LoVo (cell line): ENCODE measurements at regions not wholly inside any gene's neighbourhood (a gene's known extent, or its start where the extent isn't known, plus 50 kb on each side); places are given as distances from the start of the nearest gene placed in this dataset.
"Not testable (repeated sequence)": the region's sequence is repeated elsewhere in the genome, so short reads cannot be mapped to it uniquely, and the experiment has no call there.

Source experiments
- DNase-seq: peaks from one replicate; pipeline ENCODE4 v3.0.0-alpha.2; 2016; ENCODE audit warnings: low spot score

DNA sequence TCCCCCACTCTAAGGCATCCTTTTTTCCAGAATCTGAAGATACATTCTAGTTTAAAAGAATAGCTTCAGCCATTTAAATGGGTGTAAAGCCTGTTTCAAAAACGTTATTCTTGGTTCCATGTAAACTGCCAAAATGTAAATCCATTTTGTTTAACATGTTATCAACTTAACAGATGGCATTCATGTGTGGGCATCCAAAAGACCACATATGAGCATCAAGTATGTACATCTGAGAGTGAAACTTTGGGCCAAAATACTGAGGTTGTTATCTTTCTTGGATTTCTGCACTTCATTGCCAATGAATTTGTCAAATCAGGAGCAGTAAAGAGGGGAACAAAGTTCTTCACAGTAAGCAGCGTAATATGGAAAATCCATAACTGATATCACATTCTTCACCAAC is 395.4 kb downstream of the ZNF804A start:
- DNase-seq, result no peak

DNA sequence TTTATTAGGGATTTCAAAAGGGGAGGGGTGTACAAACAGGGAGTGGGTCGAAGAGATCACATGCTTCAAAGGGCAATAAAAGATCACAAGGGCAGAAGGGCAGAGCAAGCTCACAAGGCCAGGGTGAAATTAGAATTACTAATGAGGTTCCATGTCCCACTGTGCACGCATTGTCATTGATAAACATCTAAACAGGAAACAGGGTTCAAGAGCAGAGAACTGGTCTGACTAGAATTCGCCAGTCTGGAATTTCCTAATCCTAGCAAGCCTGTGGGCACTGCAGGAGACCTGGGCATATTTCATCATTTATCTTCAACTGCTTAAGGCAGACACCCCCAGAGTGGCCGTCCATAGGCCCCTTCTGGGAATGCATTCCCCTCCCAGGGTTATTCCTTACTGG is 408.2 kb downstream of the ZNF804A start:
- DNase-seq, result no peak

DNA sequence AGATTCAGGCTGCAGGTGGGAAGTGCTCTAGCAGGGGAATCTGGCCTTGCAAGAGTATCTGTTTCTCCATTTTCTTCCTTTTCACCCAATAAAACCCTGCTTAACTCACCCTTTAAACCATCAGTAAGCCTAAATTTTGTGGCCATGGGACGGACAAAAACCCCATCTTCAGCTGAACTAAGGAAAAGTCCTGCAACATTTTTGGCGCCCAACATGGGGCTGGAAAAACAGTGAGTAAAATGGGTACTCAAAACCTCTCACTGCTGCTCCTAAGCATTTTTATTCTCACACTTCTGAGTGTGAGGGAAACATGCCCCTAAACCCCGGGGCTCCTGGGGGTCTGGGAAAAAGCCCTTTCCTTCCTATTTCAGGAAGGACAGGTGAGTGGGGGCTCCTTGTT is 414.3 kb downstream of the ZNF804A start:
- DNase-seq, result no peak

DNA sequence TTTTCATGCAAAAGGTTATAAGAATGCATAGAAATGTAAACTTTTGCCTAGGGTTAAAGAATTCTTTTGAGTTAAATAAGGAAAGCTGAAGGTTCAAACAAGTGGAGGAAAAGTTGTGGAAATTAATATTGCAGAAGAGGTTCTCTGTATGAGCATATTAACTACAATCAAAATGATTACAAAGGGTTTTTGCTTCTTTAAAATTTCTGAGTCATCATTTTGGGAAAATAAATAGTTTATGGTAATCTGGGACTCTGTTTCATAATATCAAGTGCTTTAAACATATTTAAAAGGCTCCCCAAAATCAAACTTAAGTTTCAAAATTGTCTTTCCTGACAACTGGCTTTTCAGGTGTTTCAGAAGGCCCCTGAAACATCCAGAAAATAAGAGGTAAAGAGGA is 415.7 kb downstream of the ZNF804A start:
- DNase-seq, result no peak

DNA sequence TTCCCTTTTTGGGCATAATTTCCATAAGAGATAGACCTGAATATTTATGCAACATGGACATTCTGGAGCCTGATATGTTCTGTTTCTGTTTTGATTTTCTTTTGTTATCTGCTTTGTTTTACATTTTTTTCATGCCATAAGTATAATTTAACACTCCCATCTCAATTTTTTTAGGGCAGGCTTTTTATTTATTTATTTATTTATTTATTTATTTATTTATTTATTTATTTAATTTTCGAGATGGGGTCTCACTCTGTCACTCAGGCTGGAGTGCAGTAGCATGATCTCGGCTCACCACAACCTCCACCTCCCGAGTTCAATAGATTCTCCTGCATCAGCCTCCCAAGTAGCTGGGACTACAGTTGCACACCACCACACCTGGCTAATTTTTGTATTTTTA is 427.6 kb downstream of the ZNF804A start:
- not testable (repeated sequence) for DNase-seq

DNA sequence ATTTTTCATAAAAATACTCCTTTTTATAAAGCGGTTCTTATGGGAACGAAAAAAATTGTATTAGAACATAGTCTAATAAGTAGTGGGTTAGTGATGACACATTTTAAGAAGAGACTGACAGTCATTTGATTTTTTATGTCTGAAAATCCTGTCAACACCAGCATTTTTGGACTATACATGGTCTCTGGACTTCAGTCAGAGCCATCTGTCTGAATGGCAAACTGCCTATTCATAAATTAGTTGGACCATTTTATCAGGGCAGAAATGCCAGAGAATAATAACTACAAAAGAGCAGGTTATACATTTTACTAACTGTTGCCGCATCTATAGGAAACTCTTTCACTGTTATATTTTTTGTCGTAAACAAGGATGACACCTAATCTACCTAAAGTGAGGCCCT is 437.6 kb downstream of the ZNF804A start:
- no peak for DNase-seq

DNA sequence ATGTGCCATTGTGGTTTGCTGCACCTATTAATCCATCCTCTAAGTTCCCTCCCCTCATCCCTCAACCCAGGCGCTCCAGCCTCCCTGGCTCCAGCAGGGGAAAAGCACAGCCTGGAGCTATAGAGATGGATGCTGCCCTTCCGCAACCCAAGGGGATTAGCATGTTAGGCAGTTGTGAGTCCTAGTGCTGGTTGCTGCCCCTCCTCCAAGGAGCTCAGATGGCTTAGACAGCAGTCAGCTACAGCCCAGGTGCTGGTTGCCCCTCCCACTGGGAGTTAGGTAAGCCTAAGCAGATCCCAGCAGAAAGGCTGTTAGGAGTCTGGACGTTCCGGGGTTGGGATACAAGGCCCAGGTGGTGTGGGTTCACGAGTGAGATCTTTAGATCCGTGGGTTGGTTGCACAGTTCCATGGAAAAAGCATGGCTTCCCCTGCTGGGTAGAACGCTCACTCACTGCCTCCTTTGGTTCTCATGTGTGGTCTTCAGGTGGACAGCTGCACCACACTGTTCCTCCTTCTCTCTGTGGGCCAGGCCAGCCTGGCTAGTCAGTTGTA is 446.1 kb downstream of the ZNF804A start:
- no peak for DNase-seq

DNA sequence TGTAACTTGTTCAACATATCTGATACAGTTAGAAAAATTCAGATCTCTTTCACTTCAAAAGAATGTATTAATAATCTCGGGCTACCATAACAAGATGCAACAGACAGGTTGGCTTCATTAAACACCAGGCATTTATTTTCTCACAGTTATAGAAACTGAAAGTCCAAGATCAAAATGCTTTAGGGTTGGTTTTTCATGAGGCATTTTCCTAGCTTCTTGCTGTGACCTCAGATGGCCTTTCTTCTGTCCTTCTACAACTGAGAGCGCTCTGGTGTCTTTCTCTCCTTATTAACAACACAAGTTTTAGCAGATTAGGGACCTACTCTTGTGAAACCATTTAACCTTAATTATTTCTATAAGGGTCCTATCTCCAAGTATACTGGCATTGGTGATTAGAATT is 452.5 kb downstream of the ZNF804A start:
- DNase-seq, result no peak

DNA sequence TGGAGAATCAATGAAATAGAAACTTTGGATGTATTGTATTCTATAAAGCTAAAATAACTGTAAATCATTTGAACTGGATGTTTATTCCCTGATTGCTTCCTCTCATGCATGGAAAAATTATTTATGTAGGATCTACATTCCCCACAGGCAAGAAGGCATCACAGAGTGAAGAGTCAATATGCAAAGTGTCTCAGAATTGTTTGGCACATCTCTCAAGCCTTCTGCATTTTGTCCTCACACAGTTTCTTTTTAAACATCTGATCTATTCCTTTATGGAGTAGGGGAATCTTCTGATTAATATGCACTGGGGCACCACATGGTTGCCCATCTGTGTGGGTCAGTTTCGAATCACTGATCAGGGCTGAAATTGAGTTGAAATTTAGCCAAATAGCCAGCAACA is 465.4 kb downstream of the ZNF804A start:
- no peak for DNase-seq

DNA sequence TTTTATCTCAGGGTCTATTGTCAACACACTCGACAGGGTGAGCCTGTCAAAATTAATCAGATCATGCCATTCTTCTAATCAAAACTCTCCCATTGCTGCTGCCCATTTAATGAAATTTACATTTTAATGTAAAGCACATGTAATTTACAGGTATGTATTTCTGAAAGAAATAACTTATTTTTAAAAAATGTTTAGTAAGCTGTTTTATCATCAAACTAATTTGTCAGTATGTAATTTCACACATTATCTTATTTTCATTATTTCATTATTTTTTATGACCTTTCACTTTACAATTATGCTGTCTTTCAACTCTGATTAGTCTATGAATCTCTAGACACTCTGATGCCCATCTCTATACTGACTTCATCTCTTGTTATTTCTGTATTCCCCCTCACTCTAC is 467.8 kb downstream of the ZNF804A start:
- no peak for DNase-seq

DNA sequence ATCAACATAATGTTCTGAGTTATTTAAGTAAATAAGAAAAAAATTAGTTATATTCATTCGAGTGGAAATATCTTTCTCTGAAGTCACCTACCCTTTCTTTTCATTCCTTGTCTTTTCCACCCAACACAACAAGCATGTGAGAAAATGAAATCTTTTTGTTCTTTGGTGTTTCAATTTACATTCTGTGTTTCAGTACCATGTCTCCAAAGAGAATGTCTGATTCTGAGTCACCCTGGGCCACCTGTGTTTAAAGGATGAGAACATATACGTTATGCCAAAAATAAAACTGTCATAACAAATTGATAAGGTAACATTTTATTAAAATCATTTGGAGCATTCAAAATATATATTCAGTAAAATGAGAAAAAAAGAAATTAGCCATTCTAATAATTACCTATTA is 470.8 kb downstream of the ZNF804A start:
- no peak for DNase-seq

DNA sequence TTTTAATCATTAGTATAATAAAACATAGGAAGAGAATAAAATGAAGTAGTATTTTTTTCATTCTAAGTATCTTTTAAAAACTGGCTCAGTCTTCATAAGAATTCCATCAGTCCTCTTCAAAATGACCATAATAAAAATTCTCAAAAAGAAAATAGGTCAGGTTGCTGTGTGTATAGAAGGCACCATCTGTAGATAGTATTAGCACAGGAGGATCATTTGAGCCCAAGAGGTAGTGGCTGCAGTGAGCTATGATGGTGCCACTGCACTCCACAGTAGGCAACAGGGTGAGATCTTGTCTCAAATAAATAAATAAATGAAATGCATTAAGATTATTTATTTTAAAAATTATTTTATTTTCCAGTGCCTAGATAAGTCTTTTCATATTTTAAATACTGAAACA is 475.8 kb downstream of the ZNF804A start:
- DNase-seq, result no peak

DNA sequence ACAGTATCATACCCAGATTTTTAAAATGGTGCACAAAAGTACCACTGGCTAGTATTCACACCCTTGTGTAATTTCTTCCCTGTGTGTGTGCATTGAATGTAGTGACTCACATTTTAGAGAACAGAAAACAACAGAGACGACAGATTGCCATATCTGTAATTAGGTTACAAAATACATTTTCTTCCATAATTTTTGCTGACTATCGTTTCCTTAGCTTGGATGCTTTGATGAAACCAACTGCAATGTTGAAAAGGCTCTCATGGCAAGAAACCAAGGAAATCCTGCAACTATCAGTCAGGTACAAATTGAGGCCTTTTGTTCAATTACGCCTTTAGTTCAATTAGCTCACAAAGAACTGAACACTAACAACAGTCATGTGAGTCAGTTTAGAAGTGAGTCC is 484.4 kb downstream of the ZNF804A start:
- DNase-seq, result no peak

DNA sequence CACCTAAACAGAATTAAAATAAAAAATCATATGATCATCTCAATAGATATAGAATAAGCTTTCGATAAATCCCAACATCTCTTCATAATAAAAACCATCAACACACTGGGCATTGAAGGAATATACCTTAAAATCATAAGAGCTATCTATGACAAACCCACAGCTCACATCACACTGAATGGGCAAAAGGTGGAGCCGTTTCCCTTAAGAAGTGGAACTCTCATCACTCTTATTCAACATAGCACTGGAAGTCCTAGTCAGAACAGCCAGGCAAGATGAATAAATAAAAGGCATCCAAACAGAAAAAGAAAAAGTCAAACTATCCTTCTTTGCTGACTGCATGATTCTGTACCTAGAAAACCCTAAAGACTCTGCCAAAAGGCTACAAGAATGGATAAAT is 510.3 kb downstream of the ZNF804A start:
- DNase-seq, result no peak

DNA sequence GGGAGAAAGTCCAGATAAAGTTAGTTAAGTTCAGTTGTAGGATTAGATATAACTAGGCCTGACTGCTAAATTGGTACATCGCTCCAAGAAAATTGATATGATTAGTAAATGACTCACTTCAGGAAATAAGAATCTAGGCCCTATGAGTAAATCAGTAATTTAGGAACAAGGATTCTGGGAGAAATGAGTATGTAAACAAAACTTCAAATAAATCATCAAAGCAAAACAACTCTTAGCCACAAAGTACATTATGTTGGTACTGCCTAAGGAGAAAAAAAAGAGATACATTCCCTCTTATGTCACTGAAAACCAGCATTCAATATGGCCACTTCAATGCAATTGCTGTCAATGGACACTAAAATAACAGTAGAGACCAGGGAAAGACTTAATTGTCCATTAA is 529.1 kb downstream of the ZNF804A start:
- no peak for DNase-seq

DNA sequence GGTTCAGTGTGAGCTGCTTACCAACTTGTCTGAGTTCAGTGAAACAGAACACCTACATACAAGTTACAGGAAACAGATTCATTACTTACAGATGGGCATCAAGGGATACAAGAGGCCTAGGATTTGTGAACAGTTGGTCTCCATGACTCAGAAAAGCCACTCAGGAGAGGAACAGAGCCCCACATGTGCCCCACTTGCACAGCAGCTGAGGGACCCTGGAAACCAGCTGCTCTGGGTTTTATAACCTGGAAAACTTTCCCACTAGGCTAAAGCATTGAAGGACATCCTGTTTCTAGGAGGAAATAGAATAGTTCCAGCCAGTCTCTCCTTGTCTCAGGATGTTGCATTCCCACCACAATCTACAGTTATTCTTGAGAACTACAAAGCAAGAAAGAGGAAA is 530.0 kb downstream of the ZNF804A start:
- no peak for DNase-seq

DNA sequence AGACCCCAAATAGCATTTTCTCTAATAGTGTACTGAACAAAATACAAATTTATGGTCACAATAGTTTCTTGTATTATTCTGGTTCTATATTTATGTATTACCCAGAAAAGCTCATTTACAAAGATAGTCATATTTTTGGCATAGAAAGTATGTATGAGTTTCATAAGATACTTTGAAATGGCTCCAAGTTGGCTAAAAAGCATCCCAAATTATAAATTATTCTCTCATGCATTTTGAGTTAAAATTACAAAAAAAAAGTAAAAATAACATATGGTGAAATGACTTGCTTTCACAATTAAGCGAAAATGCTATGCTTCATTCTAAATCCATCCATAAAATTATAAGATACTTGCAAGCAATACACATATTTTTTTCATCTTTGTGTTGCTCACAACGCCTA is 530.7 kb downstream of the ZNF804A start:
- no peak for DNase-seq

DNA sequence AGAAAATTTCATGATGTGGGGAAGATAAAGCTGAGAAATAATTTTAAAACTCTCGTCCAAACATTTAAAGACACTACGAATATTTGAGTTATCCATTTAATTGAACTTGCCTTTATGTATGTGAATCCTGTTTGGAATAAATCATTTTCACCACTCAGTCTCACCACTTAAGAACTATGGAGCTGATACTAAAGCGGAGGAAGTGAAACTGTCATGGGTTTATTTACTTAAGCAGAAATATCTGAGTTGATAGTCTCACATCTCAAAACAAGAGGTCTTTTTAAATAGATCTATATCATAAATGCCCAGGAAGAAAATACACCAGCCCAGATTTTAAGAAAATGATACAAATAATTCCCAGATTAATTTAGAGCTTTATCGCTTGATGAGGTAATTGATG is 532.4 kb downstream of the ZNF804A start:
- no peak for DNase-seq

DNA sequence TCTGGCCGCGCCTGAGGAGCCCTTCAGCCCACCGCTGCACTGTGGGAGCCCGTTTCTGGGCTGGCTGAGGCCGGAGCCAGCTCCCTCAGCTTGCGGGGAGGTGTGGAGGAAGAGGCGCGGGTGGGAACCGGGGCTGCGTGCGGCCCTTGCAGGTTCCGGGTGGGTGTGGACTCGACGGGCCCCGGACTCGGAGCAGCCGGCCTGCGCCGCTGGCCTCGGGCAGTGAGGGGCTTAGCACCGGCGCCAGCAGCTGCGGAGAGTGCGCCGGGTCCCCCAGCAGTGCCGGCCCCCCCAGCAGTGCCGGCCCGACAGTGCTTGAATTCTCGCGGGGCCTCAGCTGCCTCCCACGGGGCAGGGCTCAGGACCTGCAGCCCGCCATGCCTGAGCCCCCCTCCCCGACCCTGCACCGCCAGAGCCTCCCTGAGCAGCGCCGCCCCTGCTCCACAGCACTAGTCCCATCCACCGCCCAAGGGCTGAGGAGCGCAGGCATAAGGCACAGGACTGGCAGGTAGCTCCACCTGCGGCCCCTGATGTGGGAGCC is 534.2 kb downstream of the ZNF804A start:
- DNase-seq, result no peak

DNA sequence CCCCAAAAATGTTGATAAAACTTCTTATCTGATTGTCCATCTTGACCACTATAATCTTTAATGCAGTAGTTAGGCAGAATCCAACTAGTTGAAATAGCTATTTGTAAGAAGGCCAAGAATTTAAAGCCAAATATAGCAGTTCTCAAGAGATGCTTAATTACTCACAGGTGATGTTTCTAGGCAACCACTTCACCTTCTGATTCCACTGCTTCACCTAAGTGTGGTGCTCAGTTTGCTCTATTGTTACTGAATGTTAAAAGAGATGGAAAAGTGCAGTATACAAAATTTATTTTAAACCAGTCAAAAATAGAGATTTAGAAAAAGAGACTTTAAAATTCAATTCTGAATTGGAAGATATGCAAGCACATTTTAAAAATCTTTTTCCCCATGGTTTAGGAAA is 539.4 kb downstream of the ZNF804A start:
- no peak for DNase-seq

DNA sequence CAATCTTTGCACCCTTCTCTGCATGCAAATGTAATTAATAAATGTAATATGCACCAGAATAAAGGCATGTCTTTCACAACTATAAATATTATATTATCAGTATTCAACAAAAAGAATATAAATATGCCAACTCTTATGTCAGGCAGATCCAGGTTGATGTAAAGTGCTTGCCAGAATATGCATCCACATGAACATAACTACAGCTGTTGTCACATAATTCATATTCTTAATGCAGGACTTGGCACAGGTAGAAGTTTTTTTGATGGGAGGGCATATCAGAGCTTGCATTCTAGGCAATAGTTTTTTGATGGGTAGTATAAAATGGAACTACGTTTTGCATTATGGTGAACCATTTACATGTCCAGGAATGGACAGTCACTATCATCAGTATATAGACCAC is 544.3 kb downstream of the ZNF804A start:
- DNase-seq, result no peak

DNA sequence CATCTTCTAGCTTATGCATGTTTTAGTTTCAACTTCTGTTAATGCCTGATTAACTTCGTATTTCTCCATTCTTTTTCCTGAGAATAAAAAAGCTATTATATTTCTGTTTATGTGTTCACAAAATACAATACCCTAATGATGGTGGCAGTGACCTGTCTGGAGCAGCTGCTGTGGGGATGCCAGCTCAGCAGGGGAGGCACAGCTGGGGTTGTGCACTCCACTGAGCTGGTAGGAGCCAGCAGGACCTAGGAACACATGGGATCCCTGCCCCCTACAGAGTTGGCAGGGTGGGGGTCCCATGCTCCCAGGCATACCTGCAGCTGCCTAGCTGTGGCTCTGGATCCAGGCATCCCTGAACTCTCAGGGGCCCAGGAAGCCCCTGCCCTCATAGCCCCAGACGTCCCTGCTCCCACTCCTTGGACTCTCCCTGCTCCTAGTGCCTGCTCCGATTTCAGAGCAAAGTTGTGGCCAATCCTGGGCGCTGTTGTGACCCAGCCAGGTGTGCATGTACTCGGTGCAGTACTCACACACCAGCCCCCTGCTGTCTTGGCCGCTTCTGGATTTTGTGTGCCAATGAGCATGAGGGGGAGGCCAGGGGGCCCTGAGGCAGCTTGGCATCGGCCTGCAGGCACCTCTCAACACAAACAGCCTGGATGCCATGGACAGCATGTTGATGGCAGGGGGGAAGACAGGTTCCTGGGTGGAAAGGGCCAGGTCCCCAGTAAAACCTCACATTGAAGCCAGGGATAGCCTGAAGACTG is 546.0 kb downstream of the ZNF804A start:
- no peak for DNase-seq

DNA sequence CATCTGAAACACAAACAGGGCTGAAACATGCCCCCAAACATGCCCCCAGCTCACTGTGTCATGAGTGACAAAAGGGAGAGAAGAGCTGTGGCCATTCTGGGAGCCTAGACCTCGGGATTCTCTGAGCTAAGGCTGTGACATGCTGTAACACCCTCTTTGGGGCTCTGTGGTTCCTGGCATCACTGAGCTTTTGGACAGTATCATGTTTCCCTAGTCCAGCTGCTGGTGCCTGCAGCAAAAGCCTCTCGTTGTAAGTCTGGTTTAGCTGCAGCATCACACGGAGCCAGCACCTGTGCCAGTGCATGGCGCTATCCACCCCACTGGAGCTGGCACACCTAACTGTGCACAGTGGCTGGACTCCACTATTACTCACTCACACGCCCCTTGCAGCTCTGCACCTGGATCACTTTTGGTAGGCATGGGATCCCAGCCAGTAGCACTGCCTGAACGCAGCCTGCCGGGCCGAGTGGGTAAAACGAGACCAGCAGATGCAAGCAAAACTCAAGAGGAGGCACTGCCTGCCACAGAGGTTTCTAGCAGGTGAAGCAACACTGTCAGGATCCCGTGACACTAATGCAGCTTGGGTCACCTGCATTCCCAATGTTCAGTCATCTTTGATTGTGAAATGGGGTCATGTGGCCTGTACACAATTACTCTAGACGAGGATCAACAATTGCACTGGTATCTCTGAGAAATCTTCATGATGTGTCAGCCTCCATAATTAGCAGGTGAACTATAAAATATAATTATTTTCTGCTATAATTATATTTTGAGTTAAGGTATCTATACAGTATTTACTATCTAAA is 547.2 kb downstream of the ZNF804A start:
- no peak for DNase-seq
